SIG-M5 treated with dmso at 0.1 percent for 504 hours (cell line): ENCODE measurements at regions not wholly inside any gene's neighbourhood (a gene's known extent, or its start where the extent isn't known, plus 50 kb on each side); places are given as distances from the start of the nearest gene placed in this dataset.

Source experiments
- DNase-seq: peaks from one replicate; lab custom pipeline; 2025; ENCODE audit not compliant: unreplicated experiment; lab: John Stamatoyannopoulos, UW

- no peak for DNase-seq
Observed at GRCh38 chr9:118364266-118365106, 660.3 kb downstream of the TLR4 start.

GRCh38 chr9:118366228-118366627, 662.0 kb downstream of the TLR4 start:
- DNase-seq = no peak

- no peak for DNase-seq
Observed at GRCh38 chr9:118367383-118367782, 663.2 kb downstream of the TLR4 start.

- DNase-seq = no peak
Observed at GRCh38 chr9:118384531-118385100, 680.4 kb downstream of the TLR4 start.

GRCh38 chr9:118395415-118395814, 691.2 kb downstream of the TLR4 start:
- DNase-seq = no peak

GRCh38 chr9:118401546-118401945, 697.3 kb downstream of the TLR4 start:
- DNase-seq = no peak

GRCh38 chr9:118414676-118415075, 710.5 kb downstream of the TLR4 start:
- no peak for DNase-seq

GRCh38 chr9:118418887-118419565, 714.8 kb downstream of the TLR4 start:
- DNase-seq = no peak

GRCh38 chr9:118419676-118420075, 715.5 kb downstream of the TLR4 start:
- DNase-seq = no peak

- no peak for DNase-seq
Observed at GRCh38 chr9:118422508-118422907, 718.3 kb downstream of the TLR4 start.

- DNase-seq = no peak
Observed at GRCh38 chr9:118423021-118423420, 718.8 kb downstream of the TLR4 start.

- DNase-seq = no peak
Observed at GRCh38 chr9:118423721-118424120, 719.5 kb downstream of the TLR4 start.

GRCh38 chr9:118426772-118427171, 722.6 kb downstream of the TLR4 start:
- DNase-seq = no peak

- DNase-seq = no peak
Observed at GRCh38 chr9:118438810-118439209, 734.6 kb downstream of the TLR4 start.

- no peak for DNase-seq
Observed at GRCh38 chr9:118439441-118439840, 735.2 kb downstream of the TLR4 start.

GRCh38 chr9:118444403-118444802, 740.2 kb downstream of the TLR4 start:
- no peak for DNase-seq

GRCh38 chr9:118446943-118447639, 742.9 kb downstream of the TLR4 start:
- DNase-seq = no peak

GRCh38 chr9:118449554-118449953, 745.4 kb downstream of the TLR4 start:
- no peak for DNase-seq

- no peak for DNase-seq
Observed at GRCh38 chr9:118455259-118455658, 751.1 kb downstream of the TLR4 start.

GRCh38 chr9:118455788-118456187, 751.6 kb downstream of the TLR4 start:
- DNase-seq = no peak

- no peak for DNase-seq
Observed at GRCh38 chr9:118457171-118458000, 753.2 kb downstream of the TLR4 start.
